ENCODE measurements at regions not wholly inside any gene's neighbourhood (a gene's known extent, or its start where the extent isn't known, plus 50 kb on each side); places are given as distances from the start of the nearest gene placed in this dataset.

DNA sequence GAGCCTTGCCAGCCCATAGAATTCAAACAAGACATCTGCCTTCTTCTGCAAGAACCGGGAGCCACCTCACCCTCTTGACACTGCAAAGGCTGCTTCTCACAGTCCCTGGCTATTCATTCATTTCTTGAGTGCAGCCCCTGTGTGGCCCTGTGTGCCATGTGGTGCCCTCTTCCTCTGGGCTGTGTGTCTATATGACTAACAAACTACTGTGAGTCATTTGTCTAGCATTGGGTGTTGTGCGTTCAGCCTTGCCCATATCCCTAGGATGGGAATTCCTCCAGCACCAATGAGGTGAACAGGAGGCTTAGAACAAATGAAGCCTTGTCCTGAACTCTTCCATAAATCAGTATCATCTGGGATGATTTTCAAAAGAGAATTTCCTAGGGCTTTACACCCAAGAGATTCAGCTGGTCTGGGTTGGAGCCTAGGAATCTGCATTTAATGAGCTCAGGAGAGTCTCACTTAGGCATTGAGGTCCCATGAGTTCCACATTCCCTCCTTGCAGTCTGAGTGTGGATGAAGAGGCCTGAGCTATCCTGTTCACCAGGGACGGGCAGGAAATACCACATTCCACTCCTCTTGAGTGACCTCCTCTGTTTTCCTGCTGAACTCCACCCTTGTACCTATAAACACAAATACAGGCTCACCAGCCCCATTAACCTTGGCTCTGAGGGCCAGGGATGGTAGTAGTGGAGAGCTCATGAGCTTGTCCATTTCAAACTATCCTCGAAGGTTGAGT lies 308.7 kb upstream of the N4BP1 start:
- no peak for DNase-seq

- DNase-seq, result no peak
Measured at GRCh38 chr16:48916566-48916965, 306.6 kb upstream of the N4BP1 start.

DNA sequence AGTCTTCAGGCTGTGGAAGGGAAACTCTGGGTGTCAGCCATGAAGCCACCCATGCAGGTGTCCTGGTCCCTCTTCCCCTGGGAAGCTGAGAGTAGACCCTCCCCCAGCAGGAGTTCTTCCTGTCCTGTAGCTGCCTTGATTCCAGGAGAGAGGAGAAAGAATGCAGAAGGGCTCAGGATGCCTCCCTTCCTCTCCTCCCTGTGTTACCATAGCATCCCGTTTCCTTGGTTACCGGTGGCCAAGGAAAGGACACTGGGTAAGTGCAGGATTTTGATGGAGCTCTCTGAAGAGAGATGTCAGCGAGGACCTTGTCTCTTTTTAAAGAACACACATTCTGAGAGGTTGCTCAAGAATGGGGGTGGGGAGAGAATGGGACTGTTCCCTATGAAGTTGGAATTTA lies 304.1 kb upstream of the N4BP1 start:
- no peak for DNase-seq

- no peak for DNase-seq
Measured at GRCh38 chr16:48913384-48913783, 303.4 kb upstream of the N4BP1 start.

DNA sequence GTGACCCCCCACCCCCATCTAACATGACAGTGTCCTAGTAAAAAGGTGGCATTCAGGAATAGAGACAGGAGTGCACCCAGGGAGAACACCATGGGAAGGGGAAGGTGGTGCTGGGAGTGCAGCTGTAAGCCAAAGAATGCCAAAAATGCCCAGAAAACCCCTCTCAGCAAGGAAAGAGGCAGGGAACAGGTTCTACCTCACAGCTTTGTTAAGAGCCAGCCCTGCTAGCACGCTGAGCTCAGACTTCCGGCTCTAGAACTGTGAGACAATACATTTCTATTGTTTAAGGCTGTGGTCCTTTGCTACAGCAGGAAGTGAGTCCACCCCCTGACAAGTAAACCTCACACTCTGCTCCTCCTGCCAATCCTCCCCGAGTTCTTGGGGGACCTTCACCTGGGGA lies 302.4 kb upstream of the N4BP1 start:
- DNase-seq, result no peak

GRCh38 chr16:48911700-48912099 lies 301.7 kb upstream of the N4BP1 start:
- no peak for DNase-seq

- no peak for DNase-seq
Measured at GRCh38 chr16:48910214-48910613, 300.2 kb upstream of the N4BP1 start.

DNA sequence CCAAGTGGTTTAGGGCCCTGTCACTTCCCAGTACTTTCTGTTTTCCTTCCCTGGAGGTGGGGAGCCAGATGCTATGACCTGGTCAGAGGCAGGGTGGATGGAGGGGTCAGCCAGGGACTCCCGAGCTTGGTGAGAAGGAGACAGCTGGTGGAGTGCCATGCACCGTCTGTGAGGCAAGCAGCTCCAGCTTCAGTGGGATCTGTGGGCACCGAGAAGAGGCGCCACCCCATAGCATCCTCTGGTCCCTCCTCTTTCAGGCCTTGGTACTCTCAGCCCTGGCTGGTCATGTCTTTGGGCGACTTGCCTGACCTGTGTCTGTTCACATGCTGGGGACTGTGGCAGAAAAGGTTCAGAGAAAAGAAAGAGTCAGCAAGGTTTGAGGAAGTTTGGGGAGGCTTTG lies 299.3 kb upstream of the N4BP1 start:
- no peak for DNase-seq

GRCh38 chr16:48907906-48908634 lies 298.1 kb upstream of the N4BP1 start:
- DNase-seq, result no peak

DNA sequence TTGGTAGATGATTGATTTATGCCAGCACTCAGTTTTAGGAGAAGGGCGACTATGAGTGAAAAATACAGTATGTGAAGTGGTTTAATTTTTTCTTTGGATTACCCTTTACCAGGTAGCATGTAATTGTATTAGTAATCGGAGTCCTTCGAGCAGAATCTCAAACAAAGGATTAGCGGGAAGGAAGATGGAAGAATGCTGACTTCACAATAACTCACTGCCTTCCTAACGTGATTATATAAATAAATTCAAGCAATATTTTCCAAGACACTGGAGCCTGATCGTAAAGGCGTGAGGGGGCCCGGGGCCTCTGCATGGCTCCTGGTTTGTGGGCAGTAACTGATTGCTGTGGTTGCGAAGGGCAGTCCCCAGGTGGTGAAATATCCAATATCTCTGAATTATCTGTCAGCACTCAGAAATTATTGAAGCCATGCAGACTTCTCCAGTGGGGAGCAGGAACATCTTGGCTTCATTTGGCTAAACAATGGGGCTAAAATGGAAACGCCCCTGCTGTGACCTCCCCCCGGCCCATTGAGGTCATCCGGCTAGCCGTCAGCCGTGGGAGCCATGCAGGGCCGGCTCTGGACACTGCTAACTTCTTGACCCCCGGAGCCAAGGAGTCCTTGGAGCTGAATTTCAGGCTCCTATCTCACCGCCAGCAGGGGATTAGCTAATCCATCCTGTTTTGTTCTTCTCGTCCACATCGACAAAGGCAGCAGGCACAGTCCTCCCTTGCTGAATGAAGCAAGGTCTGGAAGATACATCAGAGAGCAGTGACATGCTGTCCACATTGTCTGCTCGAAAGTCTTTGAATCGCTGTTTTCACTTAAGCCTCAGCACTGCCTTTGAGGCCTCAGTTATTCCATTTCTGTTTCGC lies 295.9 kb upstream of the N4BP1 start:
- no peak for DNase-seq

DNA sequence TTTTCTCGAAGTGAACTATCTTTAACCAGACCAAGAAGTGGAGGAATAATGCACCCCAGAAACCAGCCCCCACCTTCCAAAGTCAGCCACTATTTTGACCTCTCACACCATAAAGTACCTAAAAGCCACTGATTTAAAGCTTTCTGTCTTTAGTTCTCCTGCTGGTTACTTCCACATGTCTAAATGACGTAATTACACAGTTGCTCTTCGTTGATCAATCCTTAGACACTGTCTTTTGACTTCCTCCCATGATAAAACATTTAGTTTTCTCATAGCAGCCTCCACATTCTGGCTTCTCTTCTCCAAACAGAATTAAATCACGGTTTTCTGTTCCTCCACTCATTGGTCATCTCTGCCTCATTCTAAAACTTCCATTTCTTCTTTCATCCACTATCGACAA lies 294.4 kb upstream of the N4BP1 start:
- DNase-seq, result no peak

DNA sequence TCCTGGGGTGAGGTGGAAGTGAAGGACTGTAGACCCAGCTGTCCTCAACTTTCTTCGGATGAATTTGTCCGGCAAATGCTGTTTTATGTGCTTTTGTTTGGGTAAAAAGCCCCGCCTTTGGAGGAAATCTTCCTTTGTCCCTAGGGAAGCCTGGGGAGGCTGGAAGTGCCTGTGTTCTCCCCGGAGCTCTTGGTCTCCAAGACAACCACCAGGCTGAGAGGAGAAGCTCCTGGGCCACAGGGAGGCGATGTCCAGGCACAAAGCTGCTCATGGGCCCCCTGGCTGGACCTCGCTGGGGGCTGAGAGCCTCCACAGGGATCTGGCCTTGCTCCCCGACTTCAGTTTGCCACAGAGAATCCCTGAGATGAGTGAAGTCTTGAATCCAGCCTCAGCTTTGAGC lies 293.1 kb upstream of the N4BP1 start:
- no peak for DNase-seq

DNA sequence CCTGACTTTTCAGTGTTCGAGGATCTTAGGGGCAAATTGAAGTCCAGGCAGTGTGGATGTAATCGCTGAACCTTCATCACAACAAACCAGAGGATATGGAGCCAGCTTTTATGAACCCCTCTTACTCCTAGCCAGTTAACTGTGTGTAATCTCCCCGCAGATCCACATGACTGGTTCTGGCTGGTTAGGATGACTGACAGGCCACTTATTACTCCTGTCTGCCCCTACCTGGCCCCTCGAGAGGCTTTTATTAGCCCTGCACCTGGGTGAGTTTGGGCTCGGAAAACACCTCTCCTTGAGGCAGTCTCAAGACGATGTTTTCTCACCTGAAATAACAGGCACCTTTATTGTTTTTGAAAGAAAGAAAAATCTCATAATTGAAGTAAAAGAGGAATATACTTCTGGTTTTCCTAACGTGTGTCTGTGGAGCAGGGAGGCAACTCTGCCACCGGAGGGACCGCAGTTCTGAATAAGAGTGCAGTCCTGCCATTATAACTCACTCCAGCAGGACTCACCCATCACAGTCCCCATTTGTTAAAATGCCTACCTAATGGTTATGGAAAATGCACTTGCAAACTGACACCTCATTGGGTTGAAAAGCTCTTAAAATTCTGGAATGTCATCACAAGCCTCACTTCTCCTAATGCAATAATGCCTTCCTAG lies 291.9 kb upstream of the N4BP1 start:
- DNase-seq, result no peak

- DNase-seq, result no peak
Measured at GRCh38 chr16:48899500-48899899, 289.5 kb upstream of the N4BP1 start.

DNA sequence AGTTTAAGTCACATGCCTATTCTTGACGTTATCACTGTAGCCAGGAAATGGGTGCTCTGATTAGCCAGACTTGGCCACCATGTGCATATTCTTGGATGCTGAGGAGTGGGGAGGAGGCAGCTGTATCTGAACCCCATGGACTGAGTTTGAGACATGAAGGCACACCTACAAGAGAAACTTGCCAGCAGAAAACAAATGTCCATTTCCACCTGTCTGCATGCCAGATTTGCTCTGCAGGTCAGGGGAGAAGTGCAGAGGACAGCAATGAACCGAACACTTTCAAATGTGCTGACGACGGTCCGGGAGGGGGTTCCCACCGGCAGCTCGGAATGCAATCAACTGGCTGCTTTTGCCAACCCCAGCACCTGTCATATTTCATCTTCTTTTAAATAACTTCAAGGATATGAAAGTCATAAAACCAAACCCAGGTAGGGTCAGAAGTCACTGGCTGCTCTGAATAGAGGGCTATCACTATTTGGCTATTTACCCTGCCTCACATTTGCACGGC lies 287.8 kb upstream of the N4BP1 start:
- no peak for DNase-seq

DNA sequence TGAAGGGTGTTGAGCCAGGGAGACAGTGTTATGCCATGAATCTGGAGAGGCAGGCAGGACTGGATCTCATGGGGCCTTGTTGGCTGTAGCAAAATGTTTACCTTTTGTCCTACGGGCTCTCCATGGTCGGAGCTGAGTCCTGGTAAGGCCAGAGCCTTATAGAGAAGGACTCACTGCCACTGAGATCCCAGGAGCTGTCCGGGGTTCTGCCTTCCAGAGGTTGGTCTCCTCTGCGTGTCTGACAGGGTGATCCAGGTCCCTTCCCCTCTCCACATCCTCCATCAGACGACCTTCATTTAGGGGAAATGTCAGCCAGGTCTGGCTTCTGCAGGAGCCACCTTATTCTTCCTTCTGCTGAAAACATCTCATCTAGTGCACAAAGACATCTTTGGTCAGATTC lies 285.2 kb upstream of the N4BP1 start:
- DNase-seq, result no peak

GRCh38 chr16:48892893-48893292 lies 282.9 kb upstream of the N4BP1 start:
- no peak for DNase-seq

DNA sequence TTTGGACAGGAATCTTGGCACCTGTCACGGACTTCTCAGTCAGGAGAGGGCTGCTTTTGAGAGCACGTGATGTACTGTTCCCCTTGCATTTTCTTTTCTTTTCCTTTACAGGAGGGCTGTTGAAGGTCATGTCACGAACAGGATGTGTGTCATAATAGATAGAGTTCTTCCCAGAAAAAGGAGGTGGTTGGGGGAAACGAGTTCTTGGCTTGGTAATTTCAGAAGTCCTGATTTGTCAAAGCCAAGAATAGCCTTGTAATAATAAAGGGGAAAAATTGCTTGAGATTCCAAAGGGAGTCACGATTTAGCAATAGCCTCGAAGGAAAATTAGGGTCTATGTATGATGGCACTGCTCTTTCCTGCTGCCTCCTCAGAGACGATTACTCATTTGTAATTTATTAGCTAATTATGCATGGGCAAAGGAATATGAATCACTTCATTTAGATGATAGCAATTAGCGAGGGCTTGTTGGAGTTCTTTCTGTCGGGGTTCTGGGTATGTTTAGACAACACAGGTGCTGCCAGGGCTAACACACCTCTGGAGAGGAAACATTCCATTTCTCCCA lies 277.7 kb upstream of the N4BP1 start:
- no peak for DNase-seq

DNA sequence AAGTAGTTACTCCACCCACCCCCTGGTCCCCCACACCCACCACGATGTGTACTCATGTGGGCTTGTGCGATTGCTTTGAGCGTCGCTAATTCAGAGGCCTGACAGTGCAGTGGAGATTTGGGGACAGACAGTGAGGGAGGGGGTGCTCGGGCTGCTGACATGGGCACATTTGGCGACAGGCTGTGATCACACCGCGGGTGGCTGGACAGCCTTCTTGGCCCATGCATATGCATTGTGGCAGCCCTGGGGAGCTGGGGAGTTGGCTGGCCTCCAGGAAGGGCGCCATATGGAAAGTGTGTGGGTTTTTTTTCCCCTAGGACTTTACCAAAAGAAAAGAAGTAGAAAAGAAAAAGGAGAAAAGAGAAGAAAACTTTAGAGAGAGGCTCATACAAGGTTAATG lies 275.5 kb upstream of the N4BP1 start:
- DNase-seq, result no peak

- no peak for DNase-seq
Measured at GRCh38 chr16:48881272-48881671, 271.3 kb upstream of the N4BP1 start.

GRCh38 chr16:48879223-48880122 lies 269.5 kb upstream of the N4BP1 start:
- no peak for DNase-seq

DNA sequence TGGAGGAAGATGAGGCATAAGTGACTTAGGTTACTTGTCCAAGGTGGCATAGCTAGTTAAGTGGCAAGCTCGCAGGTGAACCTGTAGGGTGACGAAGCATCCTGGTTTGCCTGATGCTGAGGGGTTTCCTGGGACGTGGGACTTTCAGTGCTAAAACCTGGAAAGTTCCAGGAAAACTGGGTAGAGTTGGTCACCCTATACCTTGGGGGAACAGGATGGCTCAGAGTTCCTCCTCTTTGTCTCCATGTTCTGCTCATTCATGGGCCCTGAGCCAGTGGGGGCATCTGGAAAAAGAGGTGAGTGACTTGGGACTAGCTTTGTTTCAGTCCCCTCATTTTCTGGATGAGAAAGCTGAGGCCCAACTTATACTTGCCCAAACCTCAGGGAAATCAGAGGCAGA lies 268.0 kb upstream of the N4BP1 start:
- DNase-seq, result no peak

Data from KG1 (cell line).